Endothelial cell (in vitro differentiated cells): ENCODE measurements at regions not wholly inside any gene's neighbourhood (a gene's known extent, or its start where the extent isn't known, plus 50 kb on each side); places are given as distances from the start of the nearest gene placed in this dataset.

Experiments
- DNase-seq: peaks from one replicate; pipeline ENCODE4 v3.0.0; 2021; ENCODE audit warnings: low spot score
- H3K27ac Mint-ChIP-seq: one replicate; pipeline ENCODE4 v1.8.0; 2021; ENCODE audit warnings: mixed read lengths, inconsistent platforms; ENCODE audit not compliant: unreplicated experiment
- H3K27me3 Mint-ChIP-seq: one replicate; pipeline ENCODE4 v1.8.0; 2021; ENCODE audit warnings: mild to moderate bottlenecking, moderate library complexity, mixed read lengths, inconsistent platforms; ENCODE audit not compliant: unreplicated experiment
- H3K36me3 Mint-ChIP-seq: one replicate; pipeline ENCODE4 v1.8.0; 2021; ENCODE audit warnings: mild to moderate bottlenecking, low read depth, mixed read lengths, inconsistent platforms; ENCODE audit not compliant: unreplicated experiment
- H3K4me1 Mint-ChIP-seq: one replicate; pipeline ENCODE4 v1.8.0; 2021; ENCODE audit warnings: mild to moderate bottlenecking, mixed read lengths, inconsistent platforms; ENCODE audit not compliant: unreplicated experiment
- H3K4me3 Mint-ChIP-seq: one replicate; pipeline ENCODE4 v1.8.0; 2021; ENCODE audit warnings: mild to moderate bottlenecking, mixed read lengths, inconsistent platforms; ENCODE audit not compliant: unreplicated experiment
- H3K9me3 Mint-ChIP-seq: one replicate; pipeline ENCODE4 v1.8.0; 2021; ENCODE audit warnings: mixed read lengths, inconsistent platforms; ENCODE audit not compliant: unreplicated experiment
- CTCF ChIP-seq: fragments of 200-600 bp; sonication (generic); IDR thresholded peaks from one replicate; pipeline ENCODE4 v1.5.0; 2021; ENCODE audit warnings: antibody characterized with exemption; ENCODE audit not compliant: unreplicated experiment

GRCh38 chr1:196091397-196092135, 516.7 kb downstream of the KCNT2 start:
- H3K27ac Mint-ChIP-seq, result no peak overlapping the region
- H3K9me3 Mint-ChIP-seq, result no peaks in the 10 kb centered on the region
- H3K4me1 Mint-ChIP-seq, result no peaks in the 10 kb centered on the region
- peaks cover 1% of the 10 kb centered on the region for H3K27me3 Mint-ChIP-seq
- DNase-seq, result no peak
- H3K36me3 Mint-ChIP-seq, result no peaks in the 10 kb centered on the region
- H3K4me3 Mint-ChIP-seq, result no peak overlapping the region
- no peak for TF ChIP-seq CTCF

GRCh38 chr1:196090226-196090625, 518.0 kb downstream of the KCNT2 start:
- Mint-ChIP-seq H3K4me3 (no peak overlapping the region), H3K4me1 (no peaks in the 10 kb centered on the region), H3K9me3 (no peaks in the 10 kb centered on the region), H3K27ac (no peak overlapping the region), H3K36me3 (no peaks in the 10 kb centered on the region), H3K27me3 (peaks cover 1% of the 10 kb centered on the region)
- TF ChIP-seq CTCF, result no peak
- no peak for DNase-seq

GRCh38 chr1:196088541-196088940, 519.7 kb downstream of the KCNT2 start:
- H3K9me3 Mint-ChIP-seq, result no peaks in the 10 kb centered on the region
- H3K27ac Mint-ChIP-seq, result no peak overlapping the region
- no peaks in the 10 kb centered on the region for H3K4me1 Mint-ChIP-seq
- no peak for TF ChIP-seq CTCF
- no peak overlapping the region for H3K4me3 Mint-ChIP-seq
- no peak for DNase-seq
- H3K27me3 Mint-ChIP-seq, result no peaks in the 10 kb centered on the region
- no peaks in the 10 kb centered on the region for H3K36me3 Mint-ChIP-seq

GRCh38 chr1:196078691-196079090, 529.5 kb downstream of the KCNT2 start:
- H3K4me1 Mint-ChIP-seq, result no peaks in the 10 kb centered on the region
- H3K27me3 Mint-ChIP-seq, result no peaks in the 10 kb centered on the region
- no peak for TF ChIP-seq CTCF
- H3K4me3 Mint-ChIP-seq, result no peak overlapping the region
- no peak for DNase-seq
- no peak overlapping the region for H3K27ac Mint-ChIP-seq
- no peaks in the 10 kb centered on the region for H3K9me3 Mint-ChIP-seq
- H3K36me3 Mint-ChIP-seq, result no peaks in the 10 kb centered on the region

- no peak for DNase-seq
- Mint-ChIP-seq H3K4me3 (no peak overlapping the region), H3K36me3 (no peaks in the 10 kb centered on the region), H3K27me3 (no peaks in the 10 kb centered on the region), H3K4me1 (no peaks in the 10 kb centered on the region), H3K9me3 (no peaks in the 10 kb centered on the region), H3K27ac (no peak overlapping the region)
- TF ChIP-seq CTCF, result no peak
Measured at GRCh38 chr1:196075621-196076020, 532.6 kb downstream of the KCNT2 start.
